Tibial nerve (tissue), 4 donors: ENCODE measurements at regions not wholly inside any gene's neighbourhood (a gene's known extent, or its start where the extent isn't known, plus 50 kb on each side); places are given as distances from the start of the nearest gene placed in this dataset.

Source experiments
- DNase-seq, 2 donors: peaks; one replicate each; pipeline ENCODE4 v3.0.0-alpha.2; 2019; ENCODE audit warnings: low spot score in 2 of 2
- H3K27ac ChIP-seq, 4 donors: fragments of 200-600 bp; sonication (generic) in 3 of 4; one replicate each; pipeline ENCODE4 v1.5.1; 2017 to 2019; ENCODE audit warnings: mild to moderate bottlenecking in 1 of 4
- H3K27me3 ChIP-seq, 2 donors: fragments of 200-600 bp; sonication (generic) in 1 of 2; one replicate each; pipeline versions ENCODE4 v1.5.1 to v1.6.0; 2017 to 2019
- H3K36me3 ChIP-seq, 3 donors: fragments of 200-600 bp; sonication (generic); one replicate each; pipeline ENCODE4 v1.5.1; 2018 to 2019
- H3K4me1 ChIP-seq, 4 donors: fragments of 200-600 bp; sonication (generic) in 3 of 4; one replicate each; pipeline ENCODE4 v1.5.1; 2017 to 2019
- H3K4me3 ChIP-seq, 4 donors: fragments of 200-600 bp; sonication (generic) in 3 of 4; one replicate each; pipeline ENCODE4 v1.5.1; 2017 to 2019; ENCODE audit warnings: mild to moderate bottlenecking in 1 of 4, moderate library complexity in 1 of 4
- H3K9me3 ChIP-seq, 4 donors: fragments of 200-600 bp; sonication (generic) in 3 of 4; one replicate each; pipeline ENCODE4 v1.5.1; 2017 to 2019
- CTCF ChIP-seq, 5 experiments: fragments of 200-600 bp in 3 of 5; fragments of 450-650 bp in 2 of 5; sonication (generic) in 3 of 5; IDR thresholded peaks; one replicate each; pipeline ENCODE4 v1.5.1; 2016 to 2019; ENCODE audit warnings: antibody characterized with exemption in 5 of 5, mild to moderate bottlenecking in 3 of 5, moderate library complexity in 2 of 5
- EP300 ChIP-seq, 2 donors: sonication (generic); formaldehyde crosslinking; IDR thresholded peaks; one replicate each; pipeline ENCODE4 v1.6.1; 2017; ENCODE audit warnings: antibody characterized with exemption in 2 of 2, mild to moderate bottlenecking in 1 of 2
- POLR2A ChIP-seq, 2 donors: fragments of 450-650 bp; IDR thresholded peaks; one replicate each; pipeline ENCODE4 v1.6.1; 2017; ENCODE audit warnings: antibody characterized with exemption in 2 of 2, mild to moderate bottlenecking in 2 of 2, moderate library complexity in 2 of 2
- WGBS, 2 donors: methylation state at CpG; one replicate each; pipeline ENCODE4 v1.1.5; 2018; 5-methylcytosine and 5-hydroxymethylcytosine counted together

GRCh38 chr1:199660071-199660470 lies 367.4 kb upstream of the NR5A2 start:
- H3K4me1 ChIP-seq: no peaks in the 10 kb centered on the region
- H3K36me3 ChIP-seq: no peaks in the 10 kb centered on the region
- H3K9me3 ChIP-seq: no peaks in the 10 kb centered on the region
- WGBS, 2 donors: 83 to 84% methylated on average over 2 of the region's 2 CpGs
- TF ChIP-seq EP300 (IDR thresholded peaks at IDR 0.05): no peak
- no peak for TF ChIP-seq CTCF (IDR thresholded peaks at IDR 0.05)
- no peak for TF ChIP-seq POLR2A (IDR thresholded peaks at IDR 0.05)
- no peaks in the 10 kb centered on the region for H3K27me3 ChIP-seq
- DNase-seq: no peak
- H3K4me3 ChIP-seq: no peak overlapping the region
- H3K27ac ChIP-seq: no peak overlapping the region

- no peak for DNase-seq
- WGBS, 2 donors: 7 to 16% methylated on average over 1 of the region's 1 CpG
Observed at GRCh38 chr1:199665371-199665770, 362.1 kb upstream of the NR5A2 start.

GRCh38 chr1:199667089-199667488 lies 360.4 kb upstream of the NR5A2 start:
- DNase-seq: no peak
- 89 to 92% methylated on average over 10 of the region's 10 CpGs for WGBS, 2 donors
- H3K36me3 ChIP-seq: no peaks in the 10 kb centered on the region
- H3K9me3 ChIP-seq: no peaks in the 10 kb centered on the region
- H3K4me1 ChIP-seq: no peaks in the 10 kb centered on the region
- TF ChIP-seq CTCF (IDR thresholded peaks at IDR 0.05) (no peak), EP300 (IDR thresholded peaks at IDR 0.05) (no peak), POLR2A (IDR thresholded peaks at IDR 0.05) (no peak)
- H3K27ac ChIP-seq: no peak overlapping the region
- H3K4me3 ChIP-seq: no peak overlapping the region
- no peaks in the 10 kb centered on the region for H3K27me3 ChIP-seq

More at GRCh38 chr1:199665371-199665770, 362.1 kb upstream of the NR5A2 start:
- Histone ChIP-seq H3K36me3 (no peaks in the 10 kb centered on the region), H3K27me3 (no peaks in the 10 kb centered on the region), H3K4me3 (no peak overlapping the region), H3K27ac (no peak overlapping the region), H3K9me3 (no peaks in the 10 kb centered on the region), H3K4me1 (no peaks in the 10 kb centered on the region)
- no peak for TF ChIP-seq CTCF (IDR thresholded peaks at IDR 0.05)
- no peak for TF ChIP-seq EP300 (IDR thresholded peaks at IDR 0.05)
- no peak for TF ChIP-seq POLR2A (IDR thresholded peaks at IDR 0.05)

GRCh38 chr1:199669916-199670315 lies 357.6 kb upstream of the NR5A2 start:
- no peaks in the 10 kb centered on the region for H3K27me3 ChIP-seq
- DNase-seq: no peak
- H3K4me1 ChIP-seq: no peaks in the 10 kb centered on the region
- no peak overlapping the region for H3K4me3 ChIP-seq
- H3K27ac ChIP-seq: no peak overlapping the region
- H3K9me3 ChIP-seq: no peaks in the 10 kb centered on the region
- no peaks in the 10 kb centered on the region for H3K36me3 ChIP-seq
- TF ChIP-seq CTCF (IDR thresholded peaks at IDR 0.05) (no peak), POLR2A (IDR thresholded peaks at IDR 0.05) (no peak), EP300 (IDR thresholded peaks at IDR 0.05) (no peak)

- no peak overlapping the region for H3K27ac ChIP-seq
- H3K9me3 ChIP-seq: no peaks in the 10 kb centered on the region
- TF ChIP-seq CTCF (IDR thresholded peaks at IDR 0.05): no peak
- TF ChIP-seq EP300 (IDR thresholded peaks at IDR 0.05): no peak
- no peak for TF ChIP-seq POLR2A (IDR thresholded peaks at IDR 0.05)
- H3K4me1 ChIP-seq: no peaks in the 10 kb centered on the region
- H3K4me3 ChIP-seq: no peak overlapping the region
- no peaks in the 10 kb centered on the region for H3K36me3 ChIP-seq
- no peak for DNase-seq
- 85 to 88% methylated on average over 3 of the region's 3 CpGs for WGBS, 2 donors
- no peaks in the 10 kb centered on the region for H3K27me3 ChIP-seq
Observed at GRCh38 chr1:199671684-199672083, 355.8 kb upstream of the NR5A2 start.
